OCI-LY3 (cell line): ENCODE measurements at regions not wholly inside any gene's neighbourhood (a gene's known extent, or its start where the extent isn't known, plus 50 kb on each side); places are given as distances from the start of the nearest gene placed in this dataset.

ENCODE experiments used
- CTCF ChIP-seq: fragments of 200-600, 300-600 bp; sonication (generic); IDR thresholded peaks from 2 replicates; pipeline ENCODE4 v1.5.1; 2014; ENCODE audit warnings: antibody characterized with exemption, low read length, low read depth
- EZH2phosphoT487 ChIP-seq: fragments of 200-600 bp; shearing (Covaris generic); IDR thresholded peaks from 2 replicates; pipeline ENCODE4 v1.6.1; 2018; ENCODE audit warnings: antibody characterized with exemption, mixed run types, low read depth

GRCh38 chr3:102737353-102737752, 302.5 kb downstream of the ZPLD1 start:
- TF ChIP-seq CTCF (no peak), EZH2phosphoT487 (no peak)
